ENCODE measurements at regions not wholly inside any gene's neighbourhood (a gene's known extent, or its start where the extent isn't known, plus 50 kb on each side); places are given as distances from the start of the nearest gene placed in this dataset.

- Histone ChIP-seq H3F3A (ENCODE audit: insufficient read depth, low read length) (no peaks in the 10 kb centered on the region), H3K9me3 (ENCODE audit: low read length) (no peaks in the 10 kb centered on the region), H3K4me3 (ENCODE audit: low read depth, low read length, poor library complexity, severe bottlenecking) (no peak overlapping the region), H3K79me2 (ENCODE audit: insufficient read depth, low read length) (no peaks in the 10 kb centered on the region), H3K36me3 (ENCODE audit: insufficient read depth, low read length) (no peaks in the 10 kb centered on the region), H3K4me1 (ENCODE audit: insufficient read depth, low read length, severe bottlenecking) (no peaks in the 10 kb centered on the region), H2AFZ (ENCODE audit: low read length) (no peak overlapping the region), H3K9ac (ENCODE audit: low read length) (no peak overlapping the region), H4K20me1 (ENCODE audit: insufficient read depth, low read length) (no peaks in the 10 kb centered on the region), H3K27ac (ENCODE audit: low read depth, low read length, poor library complexity, severe bottlenecking) (no peak overlapping the region), H3K27me3 (ENCODE audit: insufficient read depth, low read length) (no peaks in the 10 kb centered on the region), H3K4me2 (ENCODE audit: low read length) (no peak overlapping the region), H3K9me2 (ENCODE audit: low read depth, low read length) (no peaks in the 10 kb centered on the region)
- TF ChIP-seq CTCF (IDR thresholded peaks at IDR 0.05; ENCODE audit: low read length) (no peak), EZH2 (IDR thresholded peaks at IDR 0.05; ENCODE audit: borderline replicate concordance, low read length) (no peak)
Measured at GRCh38 chr10:129078346-129078745, 388.7 kb upstream of the MGMT start.

GRCh38 chr10:129078746-129079145 is 388.3 kb upstream of the MGMT start:
- no peaks in the 10 kb centered on the region for H3K9me2 ChIP-seq (ENCODE audit: low read depth, low read length)
- H3K9ac ChIP-seq (ENCODE audit: low read length) = no peak overlapping the region
- no peaks in the 10 kb centered on the region for H3F3A ChIP-seq (ENCODE audit: insufficient read depth, low read length)
- H3K27ac ChIP-seq (ENCODE audit: low read depth, low read length, poor library complexity, severe bottlenecking) = no peak overlapping the region
- no peak overlapping the region for H3K4me2 ChIP-seq (ENCODE audit: low read length)
- H3K36me3 ChIP-seq (ENCODE audit: insufficient read depth, low read length) = no peaks in the 10 kb centered on the region
- no peaks in the 10 kb centered on the region for H3K4me1 ChIP-seq (ENCODE audit: insufficient read depth, low read length, severe bottlenecking)
- no peaks in the 10 kb centered on the region for H4K20me1 ChIP-seq (ENCODE audit: insufficient read depth, low read length)
- no peaks in the 10 kb centered on the region for H3K9me3 ChIP-seq (ENCODE audit: low read length)
- H2AFZ ChIP-seq (ENCODE audit: low read length) = no peak overlapping the region
- no peak for TF ChIP-seq CTCF (IDR thresholded peaks at IDR 0.05; ENCODE audit: low read length)
- no peak for TF ChIP-seq EZH2 (IDR thresholded peaks at IDR 0.05; ENCODE audit: borderline replicate concordance, low read length)
- H3K79me2 ChIP-seq (ENCODE audit: insufficient read depth, low read length) = no peaks in the 10 kb centered on the region
- H3K4me3 ChIP-seq (ENCODE audit: low read depth, low read length, poor library complexity, severe bottlenecking) = no peak overlapping the region
- H3K27me3 ChIP-seq (ENCODE audit: insufficient read depth, low read length) = no peaks in the 10 kb centered on the region

GRCh38 chr10:129079705-129080104 is 387.3 kb upstream of the MGMT start:
- no peak overlapping the region for H3K27ac ChIP-seq (ENCODE audit: low read depth, low read length, poor library complexity, severe bottlenecking)
- H2AFZ ChIP-seq (ENCODE audit: low read length) = no peak overlapping the region
- H3K4me2 ChIP-seq (ENCODE audit: low read length) = no peak overlapping the region
- H4K20me1 ChIP-seq (ENCODE audit: insufficient read depth, low read length) = no peaks in the 10 kb centered on the region
- H3K4me3 ChIP-seq (ENCODE audit: low read depth, low read length, poor library complexity, severe bottlenecking) = no peak overlapping the region
- no peak overlapping the region for H3K9ac ChIP-seq (ENCODE audit: low read length)
- no peaks in the 10 kb centered on the region for H3K9me2 ChIP-seq (ENCODE audit: low read depth, low read length)
- no peaks in the 10 kb centered on the region for H3F3A ChIP-seq (ENCODE audit: insufficient read depth, low read length)
- H3K4me1 ChIP-seq (ENCODE audit: insufficient read depth, low read length, severe bottlenecking) = no peaks in the 10 kb centered on the region
- H3K9me3 ChIP-seq (ENCODE audit: low read length) = no peaks in the 10 kb centered on the region
- H3K36me3 ChIP-seq (ENCODE audit: insufficient read depth, low read length) = no peaks in the 10 kb centered on the region
- TF ChIP-seq CTCF (IDR thresholded peaks at IDR 0.05; ENCODE audit: low read length) (no peak), EZH2 (IDR thresholded peaks at IDR 0.05; ENCODE audit: borderline replicate concordance, low read length) (no peak)
- H3K79me2 ChIP-seq (ENCODE audit: insufficient read depth, low read length) = no peaks in the 10 kb centered on the region
- H3K27me3 ChIP-seq (ENCODE audit: insufficient read depth, low read length) = no peaks in the 10 kb centered on the region
